ENCODE measurements at regions not wholly inside any gene's neighbourhood (a gene's known extent, or its start where the extent isn't known, plus 50 kb on each side); places are given as distances from the start of the nearest gene placed in this dataset.

GRCh38 chr14:65881642-65882041 is 469.1 kb downstream of the FUT8 start:
- TF ChIP-seq CTCF (IDR thresholded peaks at IDR 0.05) (no peak), ZFX (IDR thresholded peaks at IDR 0.05; ENCODE audit: borderline replicate concordance) (no peak)

All from 22Rv1 (cell line).